HG03097 (cell line): ENCODE measurements at regions not wholly inside any gene's neighbourhood (a gene's known extent, or its start where the extent isn't known, plus 50 kb on each side); places are given as distances from the start of the nearest gene placed in this dataset.
"Not testable (repeated sequence)": the region's sequence is repeated elsewhere in the genome, so short reads cannot be mapped to it uniquely, and the experiment has no call there.

ENCODE experiments used
- ATAC-seq: cut with Tn5 transposase; IDR thresholded peaks from one replicate; pipeline ENCODE4 v1.9.1; 2021; ENCODE audit not compliant: unreplicated experiment, low FRiP score

DNA sequence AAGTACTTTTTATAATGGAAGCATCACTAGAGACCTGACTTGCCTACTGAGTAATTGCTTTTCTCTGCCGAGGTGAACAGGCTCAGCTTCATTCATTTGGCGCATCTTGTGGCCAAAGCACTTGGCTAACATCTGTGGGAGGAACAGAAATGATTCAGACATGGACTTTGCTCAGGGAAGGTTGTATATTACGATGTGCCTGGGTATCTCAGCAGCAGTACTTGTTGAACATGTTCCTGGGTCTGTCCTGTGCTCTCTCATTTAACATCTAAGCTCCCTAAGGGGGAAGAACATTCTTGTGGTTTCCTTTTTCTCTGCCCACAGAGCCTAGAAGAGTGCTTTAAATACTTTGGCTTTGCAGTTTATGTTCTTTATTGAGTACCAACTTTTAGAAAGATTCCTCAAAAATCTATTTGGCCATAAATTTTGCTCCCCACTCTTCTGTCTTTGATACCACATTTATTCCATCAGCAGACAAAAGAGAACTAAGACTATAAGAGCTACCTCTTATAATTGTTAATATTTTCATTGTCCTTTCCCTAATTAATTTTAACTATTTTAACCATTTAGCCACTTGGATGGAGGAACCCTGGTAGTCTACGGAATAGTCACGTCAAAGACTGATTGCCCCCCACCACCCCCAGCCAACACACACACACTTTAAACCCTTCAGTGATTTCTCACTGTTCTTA lies 101.2 kb upstream of the EGLN3 start:
- ATAC-seq, result peak; percentile 72

- no peak for ATAC-seq
Observed at GRCh38 chr14:34050606-34051005, 99.7 kb upstream of the EGLN3 start.

DNA sequence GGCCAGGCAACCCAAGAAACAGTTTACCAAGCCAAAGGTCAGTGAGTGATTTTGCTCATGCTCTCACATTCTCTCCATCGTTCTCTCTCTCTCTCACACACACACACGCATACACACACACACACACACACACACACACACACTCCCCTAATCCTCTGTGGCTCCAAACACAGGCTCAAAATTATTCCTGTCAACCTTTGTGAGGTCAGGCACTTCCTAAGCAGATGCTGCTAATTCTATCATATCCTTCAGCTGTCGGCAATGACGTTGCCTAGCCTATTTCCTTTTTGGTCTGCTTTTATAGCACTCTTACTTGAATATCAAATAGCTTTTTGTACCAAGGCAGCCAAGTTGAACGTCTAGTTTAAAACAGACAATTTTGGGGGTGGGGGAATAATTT lies 98.9 kb upstream of the EGLN3 start:
- no peak for ATAC-seq

GRCh38 chr14:34049187-34049586 lies 98.3 kb upstream of the EGLN3 start:
- not testable (repeated sequence) for ATAC-seq

DNA sequence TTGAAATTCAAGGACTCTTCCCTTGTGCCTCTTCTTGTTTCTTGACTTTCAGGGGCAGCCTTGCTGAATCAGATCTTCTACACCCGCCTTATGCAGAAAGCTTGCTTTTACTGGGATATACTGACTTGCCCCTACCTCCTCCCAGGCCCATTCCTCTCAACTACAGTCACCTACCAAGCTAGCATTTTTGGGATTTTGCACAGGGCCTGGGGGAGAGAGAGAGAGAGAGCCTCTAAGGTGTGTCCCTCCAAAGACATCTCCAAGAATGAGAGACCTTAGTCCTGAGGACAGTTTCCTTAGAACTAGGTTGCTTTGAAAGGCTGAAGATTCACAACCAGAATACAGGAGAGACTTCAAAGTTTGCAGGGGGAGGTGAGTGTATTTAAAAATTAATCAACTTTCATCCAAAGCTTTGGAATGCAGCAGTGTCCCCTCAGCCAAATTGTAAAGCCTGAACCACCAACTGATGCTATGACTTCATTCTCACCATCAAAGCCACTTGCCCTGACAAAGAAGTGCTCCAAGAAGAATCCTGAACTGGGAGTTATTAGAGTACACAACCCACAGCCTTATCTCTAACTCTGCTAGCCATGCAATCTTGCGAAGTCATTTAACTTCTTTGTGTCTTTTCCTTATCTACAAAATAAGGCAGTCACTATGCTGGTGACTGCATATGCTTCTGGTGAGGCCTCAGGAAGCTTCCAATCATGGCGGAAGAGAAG lies 96.1 kb upstream of the EGLN3 start:
- no peak for ATAC-seq

DNA sequence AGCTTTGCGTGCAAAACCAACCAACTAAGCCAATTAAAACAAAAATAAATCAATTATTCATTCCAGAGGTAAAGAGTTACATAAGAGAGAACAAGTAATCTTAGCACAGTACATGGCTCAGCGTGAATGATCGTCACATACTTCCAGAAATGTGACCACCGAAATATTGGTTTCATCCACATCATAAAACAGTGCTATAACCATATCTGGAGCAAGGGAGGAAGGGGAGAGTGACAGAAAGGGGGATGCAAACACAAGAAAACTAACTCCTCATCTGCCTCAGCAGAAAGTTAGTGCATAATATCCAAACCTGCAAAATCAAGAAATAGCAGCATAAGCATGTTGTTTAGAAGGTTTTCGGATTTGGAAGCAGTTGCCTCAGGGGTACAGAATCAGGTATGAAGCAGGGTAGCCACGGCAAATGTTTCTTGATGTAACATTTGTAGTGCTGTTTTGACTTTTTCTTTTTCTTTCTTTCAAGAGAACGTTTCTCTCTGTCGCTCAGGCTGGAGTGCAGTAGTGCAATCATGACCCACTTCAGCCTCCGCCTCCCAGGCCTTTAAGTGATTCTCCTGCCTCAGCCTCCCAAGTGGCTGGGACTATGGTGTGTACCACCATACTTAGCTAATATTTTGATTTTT lies 93.9 kb upstream of the EGLN3 start:
- no peak for ATAC-seq

DNA sequence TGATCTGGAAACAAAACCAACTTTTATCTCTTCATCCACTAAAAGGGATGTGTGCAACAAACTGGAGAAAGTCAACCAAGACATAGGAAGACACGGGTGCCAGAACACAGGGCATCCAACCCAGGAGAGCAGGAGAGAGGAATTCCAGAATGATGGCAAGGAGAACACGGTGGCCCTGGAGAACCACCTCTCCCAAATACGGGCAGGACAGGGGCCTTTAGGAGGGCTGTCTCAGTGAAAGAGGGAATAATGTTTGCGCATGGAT lies 93.4 kb upstream of the EGLN3 start:
- ATAC-seq, result no peak

GRCh38 chr14:34043627-34044372 lies 92.9 kb upstream of the EGLN3 start:
- ATAC-seq, result peak; percentile 81

DNA sequence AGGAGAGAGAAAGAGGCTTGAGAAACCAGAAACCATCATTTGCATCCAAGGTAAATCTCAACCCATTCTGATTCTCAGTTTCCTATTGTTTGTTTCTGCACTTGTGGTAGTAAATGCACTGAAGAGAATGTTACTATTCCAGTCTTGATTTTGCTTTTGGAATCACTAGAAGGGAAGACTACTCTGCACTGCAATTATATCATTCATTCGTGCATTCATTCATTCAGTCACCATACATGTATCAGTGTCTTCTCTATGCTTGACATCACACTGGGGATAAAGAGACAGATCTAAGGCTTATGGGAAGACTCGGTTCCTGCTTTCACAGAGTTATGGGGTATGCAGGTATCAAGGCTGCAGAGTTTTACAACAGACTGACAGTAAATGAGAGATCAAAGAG lies 90.3 kb upstream of the EGLN3 start:
- ATAC-seq, result no peak

DNA sequence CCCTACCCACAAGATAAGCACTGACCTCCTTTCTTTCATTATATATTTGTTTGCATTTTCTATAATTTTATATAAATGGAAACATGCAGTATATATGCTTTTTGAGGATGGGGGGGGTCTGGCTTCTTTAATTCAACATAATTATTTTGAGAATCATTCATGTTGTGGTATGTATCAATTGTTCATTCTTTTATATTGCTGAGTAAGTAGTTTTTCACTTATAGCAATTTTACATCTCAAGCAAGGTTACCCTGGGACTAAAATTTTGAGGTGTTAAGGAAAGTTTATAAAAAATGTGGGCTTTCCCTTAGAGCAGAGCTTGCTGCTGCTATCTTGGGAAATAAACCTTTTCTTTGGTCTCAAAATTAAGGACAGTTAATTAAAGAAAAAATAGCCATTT lies 89.9 kb upstream of the EGLN3 start:
- ATAC-seq, result no peak

DNA sequence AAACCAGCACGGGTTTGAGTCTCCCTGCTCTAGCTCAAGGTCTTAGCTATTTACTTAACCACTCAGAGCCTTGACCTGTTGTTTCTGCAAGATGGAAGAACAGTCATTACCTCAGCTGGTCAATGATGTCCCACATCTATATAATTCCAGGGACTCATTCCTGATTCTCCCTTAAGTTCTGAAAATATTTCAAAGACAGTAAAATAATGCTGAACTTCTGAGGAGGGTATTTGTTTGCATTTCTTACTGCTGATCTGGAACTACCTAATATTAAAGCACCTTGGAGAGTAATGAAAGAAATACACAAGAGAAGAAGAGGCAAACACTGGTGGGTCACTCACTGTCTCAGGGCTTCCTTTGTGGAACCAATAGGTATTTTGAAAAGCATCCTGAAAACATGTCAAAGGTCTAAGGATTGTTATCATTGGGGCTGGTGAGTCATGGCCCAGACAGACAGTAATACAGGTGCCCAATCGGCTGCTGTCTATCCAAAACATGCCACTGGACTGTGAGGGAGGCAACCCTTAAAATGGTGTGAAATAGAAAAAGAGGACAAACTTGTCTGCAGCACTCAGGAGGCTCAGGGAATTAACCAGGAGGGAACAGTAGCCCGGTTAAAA lies 88.7 kb upstream of the EGLN3 start:
- no peak for ATAC-seq

GRCh38 chr14:34038358-34039057 lies 87.6 kb upstream of the EGLN3 start:
- no peak for ATAC-seq

DNA sequence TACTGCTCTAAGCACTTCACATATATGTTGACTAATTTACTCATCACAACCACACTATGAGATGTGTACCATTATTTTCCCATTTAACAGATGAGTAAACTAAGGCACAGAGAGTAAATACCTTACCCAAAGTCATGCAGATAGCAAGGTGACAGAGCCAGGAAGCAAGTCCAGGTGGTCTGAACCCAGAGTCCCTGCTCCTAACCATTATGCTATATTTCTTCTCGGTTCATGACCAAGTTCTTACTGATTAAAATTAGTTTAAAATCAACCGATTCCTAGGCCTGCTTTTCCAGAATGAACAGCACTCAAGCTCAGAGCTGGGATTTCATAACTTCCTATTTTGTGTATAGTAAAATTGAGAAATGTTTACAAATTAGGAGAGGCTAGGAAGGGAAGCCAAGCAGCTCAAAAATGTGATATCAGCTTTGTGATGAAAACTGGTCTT lies 85.5 kb upstream of the EGLN3 start:
- no peak for ATAC-seq

DNA sequence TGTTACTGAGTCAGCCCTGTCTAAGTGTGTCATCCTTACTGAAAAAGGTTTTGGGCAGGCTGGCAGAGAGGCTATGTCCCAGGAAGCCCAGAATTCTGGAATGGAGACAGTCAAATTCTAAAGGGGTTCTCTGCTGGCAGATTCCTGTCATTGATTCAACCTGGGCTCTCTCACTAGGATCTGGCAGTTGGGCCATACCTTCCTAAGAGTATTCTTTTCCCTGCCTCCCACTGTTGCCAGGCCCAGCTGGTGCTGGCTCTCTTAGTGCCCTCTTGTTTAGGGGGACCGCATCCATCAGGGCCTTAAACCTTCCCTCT lies 85.0 kb upstream of the EGLN3 start:
- no peak for ATAC-seq

- ATAC-seq, result no peak
Observed at GRCh38 chr14:34035177-34035933, 84.5 kb upstream of the EGLN3 start.

DNA sequence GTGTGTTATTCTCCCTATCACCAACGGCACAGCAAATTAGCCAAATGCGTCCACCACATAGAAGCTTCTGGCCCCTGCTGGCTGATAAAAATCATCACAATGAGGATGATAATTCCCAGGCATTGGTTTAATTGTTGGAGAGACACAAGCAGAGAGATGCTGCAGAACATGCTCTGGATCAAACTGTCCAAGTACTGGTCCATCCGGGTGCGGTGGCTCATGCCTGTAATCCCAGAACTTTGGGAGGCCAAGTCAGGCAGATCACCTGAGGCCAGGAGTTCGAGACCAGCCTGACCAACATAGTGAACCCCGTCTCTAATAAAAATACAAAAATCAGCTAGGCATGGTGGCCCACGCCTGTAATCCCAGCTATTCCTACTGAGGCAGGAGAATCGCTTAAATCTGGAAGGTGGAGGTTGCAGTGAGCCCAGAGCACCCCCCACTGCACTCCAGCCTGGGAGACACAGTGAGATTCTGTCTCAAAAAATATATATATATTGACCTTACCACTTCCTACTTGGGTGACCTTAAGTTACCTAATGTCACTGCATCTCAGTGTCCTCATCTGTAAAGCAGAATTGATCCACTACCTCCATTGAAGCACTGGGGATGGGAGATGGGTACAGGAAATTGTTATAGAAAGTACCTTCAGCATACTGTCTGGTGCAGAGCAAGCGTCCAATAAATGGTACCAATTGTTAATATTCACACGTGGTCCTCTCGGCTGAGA lies 83.7 kb upstream of the EGLN3 start:
- ATAC-seq, result no peak

- no peak for ATAC-seq
Observed at GRCh38 chr14:34032720-34033119, 81.8 kb upstream of the EGLN3 start.

DNA sequence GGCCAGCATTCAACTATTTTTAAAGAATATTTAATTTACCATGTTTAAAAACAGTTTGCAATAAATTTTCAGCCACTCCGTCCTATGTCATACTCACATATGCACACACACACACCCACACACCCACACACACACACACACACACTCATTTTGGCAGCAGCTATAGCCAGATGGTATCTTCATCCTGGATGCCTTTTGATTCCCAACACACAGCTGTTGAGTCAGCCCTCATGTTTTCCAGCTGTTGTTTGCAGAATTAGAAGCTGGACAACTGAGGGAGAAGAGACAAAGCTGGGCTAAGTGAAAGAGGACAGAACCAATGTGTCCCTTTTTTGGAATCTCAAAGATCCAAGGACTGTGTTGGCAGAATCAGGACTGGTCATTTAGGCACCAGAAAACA lies 80.0 kb upstream of the EGLN3 start:
- ATAC-seq, result no peak

GRCh38 chr14:34029921-34030334 lies 79.1 kb upstream of the EGLN3 start:
- ATAC-seq, result no peak
